ENCODE measurements at regions not wholly inside any gene's neighbourhood (a gene's known extent, or its start where the extent isn't known, plus 50 kb on each side); places are given as distances from the start of the nearest gene placed in this dataset.

GRCh38 chr5:92104126-92104525, 721.0 kb upstream of the ARRDC3 start:
- FAIRE-seq = no peak
- H3K27ac ChIP-seq (ENCODE audit: insufficient read depth, low read depth, low read length) = no peak overlapping the region
- H4K20me1 ChIP-seq (replicated peaks; ENCODE audit: control insufficient read depth, extremely low read depth, insufficient read depth, low read length) = no peaks in the 10 kb centered on the region
- H3K9me1 ChIP-seq (replicated peaks; ENCODE audit: control insufficient read depth, extremely low read depth, insufficient read depth, low read length) = no peaks in the 10 kb centered on the region
- TF ChIP-seq FOS (IDR thresholded peaks at IDR 0.05; ENCODE audit: borderline replicate concordance, insufficient read depth, low read length) (no peak), MAX (IDR thresholded peaks at IDR 0.05; ENCODE audit: insufficient read depth, insufficient read length) (no peak), CTCF (IDR thresholded peaks at IDR 0.05; ENCODE audit: extremely low read depth in 1 of 2, insufficient read depth in 1 of 2, low read depth in 1 of 2, low read length in 2 of 2) (no peak), POLR2AphosphoS5 (IDR thresholded peaks at IDR 0.05; ENCODE audit: insufficient read depth, low read depth, low read length) (no peak), POLR2A (IDR thresholded peaks at IDR 0.05; ENCODE audit: low read depth, low read length) (no peak), JUN (IDR thresholded peaks at IDR 0.05; ENCODE audit: borderline replicate concordance, insufficient read depth, insufficient read length, low read depth) (no peak), MYC (IDR thresholded peaks at IDR 0.05; ENCODE audit: low read depth, low read length) (no peak), EZH2 (IDR thresholded peaks at IDR 0.05; ENCODE audit: borderline replicate concordance, low read depth, low read length, severe bottlenecking) (no peak), GATA2 (IDR thresholded peaks at IDR 0.05; ENCODE audit: insufficient read depth, insufficient read length, low read depth, low read length) (no peak)
- CTCF ChIA-PET = interaction anchor here (1.5 to 1.6 kb wide), 3 partner anchors 12 to 21 kb away, joined by 3 to 5 read pairs (median 3); no protein-coding TSS in a partner anchor
- H3K4me2 ChIP-seq (ENCODE audit: insufficient read depth, low read length) = no peak overlapping the region
- no peaks in the 10 kb centered on the region for H3K27me3 ChIP-seq (ENCODE audit: control insufficient read depth in 2 of 2, insufficient read depth in 2 of 2, low read length in 2 of 2)
- no peaks in the 10 kb centered on the region for H3K9me3 ChIP-seq (replicated peaks; ENCODE audit: control insufficient read depth, insufficient read depth, low read length)
- POLR2A ChIA-PET = no interaction called here
- no TSS peak for BruUV-seq (replicated peaks)
- DNase-seq (ENCODE audit: low read depth, low spot score) = no peak
- no peak overlapping the region for H2AFZ ChIP-seq (ENCODE audit: low read depth, low read length)
- no peak overlapping the region for H3K9ac ChIP-seq (replicated peaks; ENCODE audit: extremely low read depth, insufficient read depth, low read length)
- H3K36me3 ChIP-seq (ENCODE audit: control insufficient read depth in 2 of 2, extremely low read depth in 1 of 2, insufficient read depth in 2 of 2, low read length in 2 of 2) = no peaks in the 10 kb centered on the region
- no peak overlapping the region for H3K4me3 ChIP-seq (replicated peaks in 1 of 3; ENCODE audit: insufficient read depth in 1 of 3, low read depth in 1 of 3, low read length in 3 of 3)
- intact Hi-C loops (cut with micrococcal nuclease) = no loop called here
- H3K79me2 ChIP-seq (ENCODE audit: control insufficient read depth, insufficient read depth, low read length) = no peaks in the 10 kb centered on the region
- no peaks in the 10 kb centered on the region for H3K4me1 ChIP-seq (ENCODE audit: control insufficient read depth, extremely low read depth, insufficient read depth, low read length)
- dilution Hi-C loops (cut with MboI; ENCODE audit: extremely low pct_ligation_motif_present, low sequenced_read_pairs) = no loop called here

All from endothelial cell of umbilical vein (primary cell).